Hepatocyte (in vitro differentiated cells): ENCODE measurements at regions not wholly inside any gene's neighbourhood (a gene's known extent, or its start where the extent isn't known, plus 50 kb on each side); places are given as distances from the start of the nearest gene placed in this dataset.

Experiments used
- EZH2 ChIP-seq: fragments of 200-600 bp; sonication (generic); IDR thresholded peaks from 2 replicates; pipeline ENCODE4 v1.6.1; 2016; ENCODE audit warnings: antibody characterized with exemption, mild to moderate bottlenecking, borderline replicate concordance
- EZH2phosphoT487 ChIP-seq: fragments of 200-600 bp; sonication (generic); IDR thresholded peaks from one replicate; pipeline ENCODE4 v1.6.1; 2018; ENCODE audit warnings: antibody characterized with exemption, mild to moderate bottlenecking, low read depth, moderate library complexity; ENCODE audit not compliant: unreplicated experiment, severe bottlenecking
- TF ChIP-seq, protein P1 (sequence below): fragments of 200-600 bp; sonication (generic); IDR thresholded peaks from 2 replicates; pipeline ENCODE4 v1.5.1; 2016; ENCODE audit warnings: antibody characterized with exemption, mild to moderate bottlenecking; ENCODE audit not compliant: poor library complexity

DNA sequence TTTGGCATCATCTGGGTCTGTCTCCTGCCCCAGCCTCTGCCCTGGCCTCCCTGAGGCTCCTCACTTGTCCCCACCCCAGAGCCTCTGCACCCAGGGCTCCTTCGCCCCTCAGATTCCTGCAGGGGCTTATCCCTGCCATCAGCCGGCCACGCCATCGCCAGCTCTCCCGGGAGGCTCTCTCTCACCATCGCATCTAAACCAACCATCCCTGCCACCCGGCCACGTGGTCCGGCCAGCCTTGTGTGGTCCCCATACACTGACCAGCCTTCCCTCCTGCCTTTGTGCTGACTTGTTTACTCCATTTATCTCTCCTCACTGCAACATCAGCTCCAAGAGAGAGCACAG is 134.3 kb upstream of the IQSEC1 start:
- TF ChIP-seq, protein P1, sequence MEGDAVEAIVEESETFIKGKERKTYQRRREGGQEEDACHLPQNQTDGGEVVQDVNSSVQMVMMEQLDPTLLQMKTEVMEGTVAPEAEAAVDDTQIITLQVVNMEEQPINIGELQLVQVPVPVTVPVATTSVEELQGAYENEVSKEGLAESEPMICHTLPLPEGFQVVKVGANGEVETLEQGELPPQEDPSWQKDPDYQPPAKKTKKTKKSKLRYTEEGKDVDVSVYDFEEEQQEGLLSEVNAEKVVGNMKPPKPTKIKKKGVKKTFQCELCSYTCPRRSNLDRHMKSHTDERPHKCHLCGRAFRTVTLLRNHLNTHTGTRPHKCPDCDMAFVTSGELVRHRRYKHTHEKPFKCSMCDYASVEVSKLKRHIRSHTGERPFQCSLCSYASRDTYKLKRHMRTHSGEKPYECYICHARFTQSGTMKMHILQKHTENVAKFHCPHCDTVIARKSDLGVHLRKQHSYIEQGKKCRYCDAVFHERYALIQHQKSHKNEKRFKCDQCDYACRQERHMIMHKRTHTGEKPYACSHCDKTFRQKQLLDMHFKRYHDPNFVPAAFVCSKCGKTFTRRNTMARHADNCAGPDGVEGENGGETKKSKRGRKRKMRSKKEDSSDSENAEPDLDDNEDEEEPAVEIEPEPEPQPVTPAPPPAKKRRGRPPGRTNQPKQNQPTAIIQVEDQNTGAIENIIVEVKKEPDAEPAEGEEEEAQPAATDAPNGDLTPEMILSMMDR = no peak
- TF ChIP-seq EZH2 (no peak), EZH2phosphoT487 (no peak)
